GM12878 (cell line): ENCODE measurements at regions not wholly inside any gene's neighbourhood (a gene's known extent, or its start where the extent isn't known, plus 50 kb on each side); places are given as distances from the start of the nearest gene placed in this dataset.

Experiments
- ATAC-seq: fragments of 200-7000 bp; cut with Tn5 transposase; 3 replicates; pipeline ENCODE4 v1.9.1; 2020; ENCODE audit warnings: mild to moderate bottlenecking, moderate library complexity
- BruUV-seq: library from RNA; stranded (reverse); fragments of 400-500 nt; replicated peaks from 2 replicates; lab custom pipeline; 2021; lab: Mats Ljungman, UMichigan
- CTCF ChIA-PET: fragments of 300-600 bp; sonication (Branson Sonifier 250); formaldehyde crosslinking; extraction: SDS; loops from one replicate; lab custom pipeline; 2021; ENCODE audit warnings: inconsistent platforms; lab: Yijun Ruan, JAX
- POLR2A ChIA-PET: fragments of 350-600 bp; formaldehyde crosslinking; extraction: SDS; loops from one replicate; lab custom pipeline; 2021; ENCODE audit warnings: inconsistent platforms; lab: Charles Lee
- RAD21 ChIA-PET: fragments of 300-600 bp; sonication (Branson Sonifier 250); formaldehyde crosslinking; loops from one replicate; lab custom pipeline; 2023; ENCODE audit warnings: antibody characterized with exemption; ENCODE audit not compliant: unreplicated experiment; lab: Charles Lee
- SMC1A ChIA-PET: fragments of 300-600 bp; sonication (Branson Sonifier 250); formaldehyde crosslinking; loops from one replicate; lab custom pipeline; 2023; ENCODE audit not compliant: unreplicated experiment, uncharacterized antibody; lab: Charles Lee
- DNase-seq: peaks from one replicate; pipeline ENCODE4 v3.0.0-alpha.2; 2011; ENCODE audit warnings: low read depth, low spot score
- FAIRE-seq: peaks from 3 replicates; lab custom pipeline; 2011; peaks lifted over from hg19 to GRCh38; lab: Jason Lieb, UNC
- H2AFZ ChIP-seq: 2 replicates; pipeline ENCODE4 v1.6.0; 2011; ENCODE audit warnings: low read depth, low read length, control low read depth; ENCODE audit not compliant: control insufficient read depth
- H3K27ac ChIP-seq: 2 replicates; pipeline ENCODE4 v1.5.1; 2011; ENCODE audit warnings: control low read depth; ENCODE audit not compliant: control insufficient read depth, insufficient read depth
- H3K27me3 ChIP-seq, 2 experiments: replicated peaks in 1 of 2; 2 replicates each; pipeline versions ENCODE4 v1.6.0 to v1.6.1; 2011; ENCODE audit warnings: low read length in 1 of 2; ENCODE audit not compliant: control insufficient read depth in 2 of 2, insufficient read depth in 2 of 2
- H3K36me3 ChIP-seq, 2 experiments: 2 replicates each; pipeline ENCODE4 v1.5.1; 2011; ENCODE audit warnings: low read length in 1 of 2; ENCODE audit not compliant: control insufficient read depth in 2 of 2, insufficient read depth in 2 of 2
- H3K4me1 ChIP-seq: 2 replicates; pipeline ENCODE4 v1.6.1; 2011; ENCODE audit warnings: mild to moderate bottlenecking, low read length, moderate library complexity, mixed read lengths; ENCODE audit not compliant: control insufficient read depth, insufficient read depth
- H3K4me2 ChIP-seq: 2 replicates; pipeline ENCODE4 v1.6.0; 2011; ENCODE audit warnings: control low read depth; ENCODE audit not compliant: control insufficient read depth, insufficient read depth
- H3K4me3 ChIP-seq: fragments of 200-600 bp; sonication (generic); 2 replicates; pipeline ENCODE4 v1.5.1; 2016
- H3K79me2 ChIP-seq: 2 replicates; pipeline ENCODE4 v1.6.0; 2011; ENCODE audit warnings: low read length; ENCODE audit not compliant: control insufficient read depth, insufficient read depth
- H3K9ac ChIP-seq: 2 replicates; pipeline ENCODE4 v1.8.0; 2011; ENCODE audit warnings: low read length, control low read depth, mixed read lengths; ENCODE audit not compliant: control insufficient read depth, insufficient read depth
- H3K9me3 ChIP-seq: replicated peaks from 3 replicates; pipeline ENCODE4 v1.5.1; 2011; ENCODE audit warnings: mild to moderate bottlenecking, low read length; ENCODE audit not compliant: control insufficient read depth, insufficient read depth
- H4K20me1 ChIP-seq: 2 replicates; pipeline ENCODE4 v1.6.0; 2011; ENCODE audit not compliant: control insufficient read depth, insufficient read depth
- CEBPZ ChIP-seq: fragments of 150-350 bp; IDR thresholded peaks from 2 replicates; pipeline ENCODE4 v1.6.1; 2016; ENCODE audit warnings: low read depth, low read length
- CHD1 ChIP-seq: IDR thresholded peaks from 2 replicates; pipeline ENCODE4 v1.6.1; 2012; ENCODE audit warnings: low read depth, low read length, improper control_type of control experiment
- ELK1 ChIP-seq: IDR thresholded peaks from 2 replicates; pipeline ENCODE4 v1.6.1; 2012; ENCODE audit warnings: low read depth, low read length, improper control_type of control experiment
- ETV6 ChIP-seq, 2 experiments: fragments of 450-650 bp in 1 of 2; IDR thresholded peaks in 1 of 2; conservative IDR thresholded peaks in 1 of 2; 2 replicates each; pipeline ENCODE4 v1.6.1; 2014; ENCODE audit warnings: antibody characterized with exemption in 1 of 2, borderline replicate concordance in 1 of 2, low read depth in 1 of 2, mild to moderate bottlenecking in 1 of 2, moderate library complexity in 1 of 2
- FOS ChIP-seq: IDR thresholded peaks from 3 replicates; pipeline ENCODE4 v1.6.1; 2011; ENCODE audit warnings: borderline replicate concordance; ENCODE audit not compliant: insufficient read length; ENCODE audit errors: extremely low read depth
- FOXM1 ChIP-seq: IDR thresholded peaks from 2 replicates; pipeline ENCODE4 v1.6.1; 2012; ENCODE audit warnings: low read depth, mild to moderate bottlenecking, inconsistent platforms, low read length, moderate library complexity
- GATAD2B ChIP-seq: fragments of 450-650 bp; conservative IDR thresholded peaks from 2 replicates; pipeline ENCODE4 v1.6.1; 2017; ENCODE audit warnings: low read depth, mild to moderate bottlenecking, moderate library complexity
- HDAC6 ChIP-seq: fragments of 200-600 bp; sonication (generic); IDR thresholded peaks from one replicate; pipeline ENCODE4 v1.8.0; 2017; ENCODE audit warnings: antibody characterized with exemption; ENCODE audit not compliant: unreplicated experiment
- JUND ChIP-seq: IDR thresholded peaks from 2 replicates; pipeline ENCODE4 v1.6.1; 2012; ENCODE audit warnings: low read depth, mild to moderate bottlenecking, low read length, improper control_type of control experiment, moderate library complexity
- KLF5 ChIP-seq: fragments of 450-650 bp; IDR thresholded peaks from 2 replicates; pipeline ENCODE4 v1.6.1; 2014; ENCODE audit warnings: mild to moderate bottlenecking; ENCODE audit not compliant: partially characterized antibody
- MAX ChIP-seq: IDR thresholded peaks from 2 replicates; pipeline ENCODE4 v1.6.1; 2012; ENCODE audit warnings: low read depth, low read length, improper control_type of control experiment
- PML ChIP-seq: IDR thresholded peaks from 2 replicates; pipeline ENCODE4 v1.6.1; 2012; ENCODE audit warnings: low read length, inconsistent platforms
- POU2F2 ChIP-seq: IDR thresholded peaks from 3 replicates; pipeline ENCODE4 v1.6.1; 2011; ENCODE audit warnings: low read depth, mild to moderate bottlenecking, low read length, borderline replicate concordance
- RFX5 ChIP-seq: IDR thresholded peaks from 2 replicates; pipeline ENCODE4 v1.6.1; 2011; ENCODE audit warnings: low read depth, low read length, improper control_type of control experiment
- SPI1 ChIP-seq: IDR thresholded peaks from 2 replicates; pipeline ENCODE4 v1.6.1; 2011; ENCODE audit warnings: low read depth, mild to moderate bottlenecking, low read length, moderate library complexity, borderline replicate concordance; ENCODE audit not compliant: insufficient read depth
- USF2 ChIP-seq: IDR thresholded peaks from 2 replicates; pipeline ENCODE4 v1.6.1; 2011; ENCODE audit warnings: low read depth, low read length, improper control_type of control experiment, borderline replicate concordance
- ZNF622 ChIP-seq: fragments of 450-650 bp; IDR thresholded peaks from 2 replicates; pipeline ENCODE4 v1.6.1; 2017; ENCODE audit warnings: mild to moderate bottlenecking, inconsistent platforms
- WGBS: methylation state at CpG from one replicate; pipeline ENCODE4 v1.1.6; 2016; ENCODE audit warnings: low lambda C conversion rate; ENCODE audit not compliant: insufficient replicate concordance, insufficient coverage; ENCODE audit errors: missing lambda C conversion rate; 5-methylcytosine and 5-hydroxymethylcytosine counted together
- in situ Hi-C: fragments of 300-500 bp; cut with MboI; formaldehyde crosslinking; loops from 9 replicates; pipeline ENCODE4 v1.14.3; 2018; ENCODE audit warnings: mixed read lengths
- intact Hi-C: fragments of 100-400 bp; cut with micrococcal nuclease; formaldehyde crosslinking; loops from one replicate; pipeline ENCODE4 v1.14.2; 2022; ENCODE audit not compliant: unreplicated experiment

GRCh38 chr4:171636606-171637005, 176.6 kb upstream of the GALNTL6 start:
- H3K9ac ChIP-seq, result no peak overlapping the region
- peaks cover 19% of the 10 kb centered on the region for H3K4me1 ChIP-seq
- ATAC-seq (no peak), DNase-seq (no peak), FAIRE-seq (no peak)
- intact Hi-C loops (loop anchor here (5.0 kb wide), 2 partner anchors 119 to 164 kb away; no protein-coding TSS in a partner anchor), in situ Hi-C loops (loop anchor here (25.0 kb wide), 1 partner anchor 1299 kb away; no protein-coding TSS in a partner anchor)
- ChIA-PET SMC1A (interaction anchor here (1.0 to 1.8 kb wide), 4 partner anchors 10 to 221 kb away, joined by 3 to 4 read pairs (median 4); no protein-coding TSS in a partner anchor), POLR2A (no interaction called here), CTCF (no interaction called here), RAD21 (no interaction called here)
- no peak overlapping the region for H3K4me2 ChIP-seq
- H3K4me3 ChIP-seq, result no peak overlapping the region
- no peaks in the 10 kb centered on the region for H3K27me3 ChIP-seq
- H3K79me2 ChIP-seq, result no peaks in the 10 kb centered on the region
- BruUV-seq, result no TSS peak
- TF ChIP-seq RFX5 (no peak), KLF5 (no peak), FOS (no peak), ETV6 (conservative IDR thresholded peaks at IDR 0.05 in 1 of 2, IDR thresholded peaks at IDR 0.05 in 1 of 2; ENCODE audit: borderline replicate concordance in 1 of 2, low read depth in 1 of 2) (no peak), MAX (no peak), JUND (no peak), SPI1 (no peak), ELK1 (no peak), GATAD2B (no peak), ZNF622 (no peak), CHD1 (no peak), CEBPZ (no peak), POU2F2 (no peak), PML (no peak), FOXM1 (no peak), USF2 (no peak), HDAC6 (no peak)
- H4K20me1 ChIP-seq, result no peaks in the 10 kb centered on the region
- H3K36me3 ChIP-seq, result no peaks in the 10 kb centered on the region
- WGBS, result 71% methylated on average over 2 of the region's 2 CpGs
- no peak overlapping the region for H3K27ac ChIP-seq
- peaks cover 9% of the 10 kb centered on the region; the same call in 2 of the 3 replicates for H3K9me3 ChIP-seq
- H2AFZ ChIP-seq, result no peak overlapping the region
